ENCODE measurements at regions not wholly inside any gene's neighbourhood (a gene's known extent, or its start where the extent isn't known, plus 50 kb on each side); places are given as distances from the start of the nearest gene placed in this dataset.

DNA sequence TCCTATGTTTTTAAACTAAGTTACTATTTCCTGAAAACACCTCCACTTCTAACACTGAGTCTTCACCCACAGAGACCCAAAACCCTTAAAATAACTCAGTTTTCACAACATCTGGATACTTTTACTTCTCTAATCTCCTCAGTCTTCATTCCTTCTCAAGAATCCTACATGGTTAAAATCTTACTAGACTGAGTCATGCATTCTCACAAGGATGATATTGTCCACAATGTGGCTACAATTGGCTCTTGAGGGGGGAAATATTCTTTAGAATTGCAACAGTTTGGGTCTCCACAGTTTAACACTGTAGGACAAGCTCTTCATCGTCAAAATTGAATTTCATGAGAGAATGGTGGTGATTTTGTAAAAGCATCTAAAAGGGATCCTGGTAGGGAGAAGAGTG is 397.1 kb downstream of the SLITRK5 start (continued):
- TF ChIP-seq, protein P1, sequence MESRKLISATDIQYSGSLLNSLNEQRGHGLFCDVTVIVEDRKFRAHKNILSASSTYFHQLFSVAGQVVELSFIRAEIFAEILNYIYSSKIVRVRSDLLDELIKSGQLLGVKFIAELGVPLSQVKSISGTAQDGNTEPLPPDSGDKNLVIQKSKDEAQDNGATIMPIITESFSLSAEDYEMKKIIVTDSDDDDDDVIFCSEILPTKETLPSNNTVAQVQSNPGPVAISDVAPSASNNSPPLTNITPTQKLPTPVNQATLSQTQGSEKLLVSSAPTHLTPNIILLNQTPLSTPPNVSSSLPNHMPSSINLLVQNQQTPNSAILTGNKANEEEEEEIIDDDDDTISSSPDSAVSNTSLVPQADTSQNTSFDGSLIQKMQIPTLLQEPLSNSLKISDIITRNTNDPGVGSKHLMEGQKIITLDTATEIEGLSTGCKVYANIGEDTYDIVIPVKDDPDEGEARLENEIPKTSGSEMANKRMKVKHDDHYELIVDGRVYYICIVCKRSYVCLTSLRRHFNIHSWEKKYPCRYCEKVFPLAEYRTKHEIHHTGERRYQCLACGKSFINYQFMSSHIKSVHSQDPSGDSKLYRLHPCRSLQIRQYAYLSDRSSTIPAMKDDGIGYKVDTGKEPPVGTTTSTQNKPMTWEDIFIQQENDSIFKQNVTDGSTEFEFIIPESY (IDR thresholded peaks at IDR 0.05): no peak
- no peak for TF ChIP-seq RAD21 (IDR thresholded peaks at IDR 0.05)
- TF ChIP-seq, protein P2, sequence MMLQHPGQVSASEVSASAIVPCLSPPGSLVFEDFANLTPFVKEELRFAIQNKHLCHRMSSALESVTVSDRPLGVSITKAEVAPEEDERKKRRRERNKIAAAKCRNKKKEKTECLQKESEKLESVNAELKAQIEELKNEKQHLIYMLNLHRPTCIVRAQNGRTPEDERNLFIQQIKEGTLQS (IDR thresholded peaks at IDR 0.05): no peak
- TF ChIP-seq JUND (IDR thresholded peaks at IDR 0.05): no peak

DNA sequence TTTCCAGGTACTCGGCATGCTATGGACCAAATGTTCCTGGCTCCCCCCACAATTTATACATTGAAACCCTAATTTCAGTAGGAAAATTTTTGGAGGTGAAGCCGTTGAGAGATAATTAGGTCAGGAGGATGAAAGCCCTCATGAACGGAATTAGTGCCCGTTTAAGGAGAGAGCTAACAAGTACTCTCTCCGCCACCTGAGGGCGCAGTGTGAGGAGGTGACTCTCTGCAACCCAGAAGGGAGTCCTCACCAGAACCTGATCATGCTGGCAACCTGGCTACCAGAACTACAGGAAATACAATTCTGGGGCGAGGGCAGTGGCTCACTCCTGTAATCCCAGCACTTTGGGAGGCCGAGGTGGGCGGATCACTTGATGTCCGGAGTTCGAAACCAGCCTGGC is 397.8 kb downstream of the SLITRK5 start:
- Histone ChIP-seq H3K36me3 (ENCODE audit: control insufficient read depth in 4 of 4, insufficient read depth in 3 of 4, low read depth in 1 of 4, low read length in 3 of 4) (no peaks in the 10 kb centered on the region), H3K4me3 (ENCODE audit: low read depth in 1 of 3, low read length in 3 of 3) (no peak overlapping the region), H3K27ac (ENCODE audit: low read depth in 1 of 2, low read length in 2 of 2) (no peak overlapping the region), H3K4me1 (ENCODE audit: control insufficient read depth in 4 of 4, insufficient read depth in 4 of 4, low read length in 3 of 4) (no peaks in the 10 kb centered on the region), H3K9ac (ENCODE audit: low read depth in 1 of 2, low read length in 2 of 2) (no peak overlapping the region), H3K9me3 (ENCODE audit: control insufficient read depth in 4 of 4, low read length in 3 of 4) (no peaks in the 10 kb centered on the region), H3K27me3 (ENCODE audit: control insufficient read depth in 4 of 4, insufficient read depth in 4 of 4, low read length in 3 of 4) (no peaks in the 10 kb centered on the region)
- TF ChIP-seq RAD21 (IDR thresholded peaks at IDR 0.05) (no peak), HNF4A (conservative IDR thresholded peaks at IDR 0.05) (no peak), FOXA1 (IDR thresholded peaks at IDR 0.05) (no peak), GABPA (IDR thresholded peaks at IDR 0.05 in 1 of 2, conservative IDR thresholded peaks at IDR 0.05 in 1 of 2) (no peak), FOXA2 (IDR thresholded peaks at IDR 0.05) (no peak), NR2F2 (IDR thresholded peaks at IDR 0.05) (no peak)
- TF ChIP-seq, protein P3, sequence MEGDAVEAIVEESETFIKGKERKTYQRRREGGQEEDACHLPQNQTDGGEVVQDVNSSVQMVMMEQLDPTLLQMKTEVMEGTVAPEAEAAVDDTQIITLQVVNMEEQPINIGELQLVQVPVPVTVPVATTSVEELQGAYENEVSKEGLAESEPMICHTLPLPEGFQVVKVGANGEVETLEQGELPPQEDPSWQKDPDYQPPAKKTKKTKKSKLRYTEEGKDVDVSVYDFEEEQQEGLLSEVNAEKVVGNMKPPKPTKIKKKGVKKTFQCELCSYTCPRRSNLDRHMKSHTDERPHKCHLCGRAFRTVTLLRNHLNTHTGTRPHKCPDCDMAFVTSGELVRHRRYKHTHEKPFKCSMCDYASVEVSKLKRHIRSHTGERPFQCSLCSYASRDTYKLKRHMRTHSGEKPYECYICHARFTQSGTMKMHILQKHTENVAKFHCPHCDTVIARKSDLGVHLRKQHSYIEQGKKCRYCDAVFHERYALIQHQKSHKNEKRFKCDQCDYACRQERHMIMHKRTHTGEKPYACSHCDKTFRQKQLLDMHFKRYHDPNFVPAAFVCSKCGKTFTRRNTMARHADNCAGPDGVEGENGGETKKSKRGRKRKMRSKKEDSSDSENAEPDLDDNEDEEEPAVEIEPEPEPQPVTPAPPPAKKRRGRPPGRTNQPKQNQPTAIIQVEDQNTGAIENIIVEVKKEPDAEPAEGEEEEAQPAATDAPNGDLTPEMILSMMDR (IDR thresholded peaks at IDR 0.05; ENCODE audit: low read depth, low read length, missing input control): no peak
- TF ChIP-seq, protein P4, sequence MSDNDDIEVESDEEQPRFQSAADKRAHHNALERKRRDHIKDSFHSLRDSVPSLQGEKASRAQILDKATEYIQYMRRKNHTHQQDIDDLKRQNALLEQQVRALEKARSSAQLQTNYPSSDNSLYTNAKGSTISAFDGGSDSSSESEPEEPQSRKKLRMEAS (IDR thresholded peaks at IDR 0.05): no peak
- TF ChIP-seq, protein P2 (IDR thresholded peaks at IDR 0.05): no peak
- WGBS: 86% methylated on average over 11 of the region's 11 CpGs
- no peak for DNase-seq (ENCODE audit: low spot score)

DNA sequence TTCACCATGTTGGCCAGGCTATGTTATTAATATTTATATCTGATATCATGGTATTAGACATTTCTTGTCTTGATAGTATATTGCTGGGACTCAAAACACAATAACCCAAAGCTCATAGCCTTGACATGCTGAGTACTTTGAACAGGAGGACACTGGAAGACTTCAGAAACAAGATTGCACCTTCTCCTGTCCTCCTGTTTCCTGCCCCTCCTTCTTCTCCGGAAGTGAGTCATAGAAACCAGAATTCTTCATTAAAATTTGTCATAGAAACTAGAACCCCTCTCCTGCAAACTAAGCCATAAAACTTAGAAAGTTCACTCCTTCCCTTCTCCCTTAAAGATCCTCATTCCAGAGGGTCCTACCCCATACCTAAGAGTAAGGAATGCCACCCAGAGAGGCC is 400.2 kb downstream of the SLITRK5 start:
- H3K27ac ChIP-seq (ENCODE audit: low read depth in 1 of 2, low read length in 2 of 2): no peak overlapping the region
- WGBS: 81% methylated on average over 1 of the region's 1 CpG
- H3K27me3 ChIP-seq (ENCODE audit: control insufficient read depth in 4 of 4, insufficient read depth in 4 of 4, low read length in 3 of 4): no peaks in the 10 kb centered on the region
- H3K4me1 ChIP-seq (ENCODE audit: control insufficient read depth in 4 of 4, insufficient read depth in 4 of 4, low read length in 3 of 4): no peaks in the 10 kb centered on the region
- H3K36me3 ChIP-seq (ENCODE audit: control insufficient read depth in 4 of 4, insufficient read depth in 3 of 4, low read depth in 1 of 4, low read length in 3 of 4): no peaks in the 10 kb centered on the region
- DNase-seq (ENCODE audit: low spot score): no peak
- no peak overlapping the region for H3K4me3 ChIP-seq (ENCODE audit: low read depth in 1 of 3, low read length in 3 of 3)
- TF ChIP-seq, protein P5, sequence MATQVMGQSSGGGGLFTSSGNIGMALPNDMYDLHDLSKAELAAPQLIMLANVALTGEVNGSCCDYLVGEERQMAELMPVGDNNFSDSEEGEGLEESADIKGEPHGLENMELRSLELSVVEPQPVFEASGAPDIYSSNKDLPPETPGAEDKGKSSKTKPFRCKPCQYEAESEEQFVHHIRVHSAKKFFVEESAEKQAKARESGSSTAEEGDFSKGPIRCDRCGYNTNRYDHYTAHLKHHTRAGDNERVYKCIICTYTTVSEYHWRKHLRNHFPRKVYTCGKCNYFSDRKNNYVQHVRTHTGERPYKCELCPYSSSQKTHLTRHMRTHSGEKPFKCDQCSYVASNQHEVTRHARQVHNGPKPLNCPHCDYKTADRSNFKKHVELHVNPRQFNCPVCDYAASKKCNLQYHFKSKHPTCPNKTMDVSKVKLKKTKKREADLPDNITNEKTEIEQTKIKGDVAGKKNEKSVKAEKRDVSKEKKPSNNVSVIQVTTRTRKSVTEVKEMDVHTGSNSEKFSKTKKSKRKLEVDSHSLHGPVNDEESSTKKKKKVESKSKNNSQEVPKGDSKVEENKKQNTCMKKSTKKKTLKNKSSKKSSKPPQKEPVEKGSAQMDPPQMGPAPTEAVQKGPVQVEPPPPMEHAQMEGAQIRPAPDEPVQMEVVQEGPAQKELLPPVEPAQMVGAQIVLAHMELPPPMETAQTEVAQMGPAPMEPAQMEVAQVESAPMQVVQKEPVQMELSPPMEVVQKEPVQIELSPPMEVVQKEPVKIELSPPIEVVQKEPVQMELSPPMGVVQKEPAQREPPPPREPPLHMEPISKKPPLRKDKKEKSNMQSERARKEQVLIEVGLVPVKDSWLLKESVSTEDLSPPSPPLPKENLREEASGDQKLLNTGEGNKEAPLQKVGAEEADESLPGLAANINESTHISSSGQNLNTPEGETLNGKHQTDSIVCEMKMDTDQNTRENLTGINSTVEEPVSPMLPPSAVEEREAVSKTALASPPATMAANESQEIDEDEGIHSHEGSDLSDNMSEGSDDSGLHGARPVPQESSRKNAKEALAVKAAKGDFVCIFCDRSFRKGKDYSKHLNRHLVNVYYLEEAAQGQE (IDR thresholded peaks at IDR 0.05): no peak
- no peak for TF ChIP-seq RAD21 (IDR thresholded peaks at IDR 0.05)
- H3K9ac ChIP-seq (ENCODE audit: low read depth in 1 of 2, low read length in 2 of 2): no peak overlapping the region
- H3K9me3 ChIP-seq (ENCODE audit: control insufficient read depth in 4 of 4, low read length in 3 of 4): no peaks in the 10 kb centered on the region

Data from liver (tissue), 8 donors.